Mucosa of descending colon (tissue), 3 donors: ENCODE measurements at regions not wholly inside any gene's neighbourhood (a gene's known extent, or its start where the extent isn't known, plus 50 kb on each side); places are given as distances from the start of the nearest gene placed in this dataset.

Experiments
- ATAC-seq: fragments of 200-7000 bp; cut with Tn5 transposase; one replicate; pipeline ENCODE4 v1.9.1; 2020; ENCODE audit warnings: mild to moderate bottlenecking, moderate library complexity
- DNase-seq, 3 donors: peaks; one replicate each; pipeline ENCODE4 v3.0.0-alpha.2; 2020
- H3K36me3 ChIP-seq: fragments of 200-600 bp; one replicate; pipeline ENCODE4 v1.8.0; 2021; ENCODE audit warnings: low read depth, mild to moderate bottlenecking
- H3K4me1 ChIP-seq: fragments of 200-600 bp; one replicate; pipeline ENCODE4 v1.8.0; 2021; ENCODE audit warnings: low read depth, mild to moderate bottlenecking
- H3K4me3 ChIP-seq: fragments of 200-600 bp; one replicate; pipeline ENCODE4 v1.8.0; 2021; ENCODE audit warnings: mild to moderate bottlenecking
- H3K9me3 ChIP-seq: fragments of 200-600 bp; one replicate; pipeline ENCODE4 v1.8.0; 2021; ENCODE audit warnings: mild to moderate bottlenecking
- intact Hi-C, 2 donors: fragments of 100-400 bp; cut with DNase I in 1 of 2; cut with micrococcal nuclease in 1 of 2; formaldehyde crosslinking; loops; one replicate each; pipeline versions ENCODE4 v1.11.0 to v1.11.1; 2022; cut with DNase I, micrococcal nuclease
- TF ChIP-seq, protein P1 (sequence below): fragments of 200-600 bp; IDR thresholded peaks from one replicate; pipeline ENCODE4 v1.8.0; 2022; ENCODE audit warnings: antibody characterized with exemption, mild to moderate bottlenecking
- donor health status: DM: no; HTN: no; CAD: no; lungs with moderate emphysema.
- donor health status: DM: no; HTN: no; CAD: no.
- donor health status: DM: no; HTN: yes; CAD: no.

DNA sequence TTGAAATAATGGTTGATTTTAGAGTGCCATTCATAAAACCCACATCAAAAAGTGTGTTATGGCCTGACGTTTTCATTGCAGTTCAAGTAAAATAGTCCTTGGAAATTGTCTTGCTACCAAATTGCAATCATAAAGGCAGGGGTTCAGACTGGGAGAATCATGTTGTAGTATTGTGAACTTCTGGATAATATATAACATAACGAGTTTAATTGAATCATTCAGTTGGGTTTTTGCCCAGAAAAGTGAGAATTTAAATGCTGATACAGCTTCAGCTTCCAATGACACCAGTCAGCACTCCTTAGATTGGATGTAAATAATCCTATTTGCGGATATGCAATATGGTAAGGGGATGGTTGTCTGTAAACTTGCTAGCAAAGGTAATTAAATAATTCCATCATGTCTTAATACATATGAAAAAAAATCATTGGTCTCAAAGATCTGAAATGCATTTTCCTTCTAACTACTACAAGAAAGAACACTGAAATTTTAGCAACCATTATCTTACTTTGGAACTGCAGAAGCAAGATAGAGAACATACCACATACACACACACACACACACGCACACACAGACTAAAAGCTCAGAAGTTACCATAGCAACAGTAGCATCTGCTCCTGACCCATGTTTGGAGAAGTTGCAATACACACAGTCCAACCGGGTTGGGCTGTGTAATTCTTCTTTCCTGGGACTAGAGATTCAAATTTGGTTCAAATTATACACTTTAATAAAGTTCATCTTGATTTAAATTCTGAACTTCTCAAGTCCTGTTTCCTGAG lies 686.2 kb upstream of the NR2F2 start:
- ATAC-seq = no peak
- Histone ChIP-seq H3K9me3 (no peaks in the 10 kb centered on the region), H3K4me1 (no peaks in the 10 kb centered on the region), H3K36me3 (no peaks in the 10 kb centered on the region), H3K4me3 (no peak overlapping the region)
- DNase-seq = no peak
- intact Hi-C loops = no loop called here
- TF ChIP-seq, protein P1, sequence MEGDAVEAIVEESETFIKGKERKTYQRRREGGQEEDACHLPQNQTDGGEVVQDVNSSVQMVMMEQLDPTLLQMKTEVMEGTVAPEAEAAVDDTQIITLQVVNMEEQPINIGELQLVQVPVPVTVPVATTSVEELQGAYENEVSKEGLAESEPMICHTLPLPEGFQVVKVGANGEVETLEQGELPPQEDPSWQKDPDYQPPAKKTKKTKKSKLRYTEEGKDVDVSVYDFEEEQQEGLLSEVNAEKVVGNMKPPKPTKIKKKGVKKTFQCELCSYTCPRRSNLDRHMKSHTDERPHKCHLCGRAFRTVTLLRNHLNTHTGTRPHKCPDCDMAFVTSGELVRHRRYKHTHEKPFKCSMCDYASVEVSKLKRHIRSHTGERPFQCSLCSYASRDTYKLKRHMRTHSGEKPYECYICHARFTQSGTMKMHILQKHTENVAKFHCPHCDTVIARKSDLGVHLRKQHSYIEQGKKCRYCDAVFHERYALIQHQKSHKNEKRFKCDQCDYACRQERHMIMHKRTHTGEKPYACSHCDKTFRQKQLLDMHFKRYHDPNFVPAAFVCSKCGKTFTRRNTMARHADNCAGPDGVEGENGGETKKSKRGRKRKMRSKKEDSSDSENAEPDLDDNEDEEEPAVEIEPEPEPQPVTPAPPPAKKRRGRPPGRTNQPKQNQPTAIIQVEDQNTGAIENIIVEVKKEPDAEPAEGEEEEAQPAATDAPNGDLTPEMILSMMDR = no peak

DNA sequence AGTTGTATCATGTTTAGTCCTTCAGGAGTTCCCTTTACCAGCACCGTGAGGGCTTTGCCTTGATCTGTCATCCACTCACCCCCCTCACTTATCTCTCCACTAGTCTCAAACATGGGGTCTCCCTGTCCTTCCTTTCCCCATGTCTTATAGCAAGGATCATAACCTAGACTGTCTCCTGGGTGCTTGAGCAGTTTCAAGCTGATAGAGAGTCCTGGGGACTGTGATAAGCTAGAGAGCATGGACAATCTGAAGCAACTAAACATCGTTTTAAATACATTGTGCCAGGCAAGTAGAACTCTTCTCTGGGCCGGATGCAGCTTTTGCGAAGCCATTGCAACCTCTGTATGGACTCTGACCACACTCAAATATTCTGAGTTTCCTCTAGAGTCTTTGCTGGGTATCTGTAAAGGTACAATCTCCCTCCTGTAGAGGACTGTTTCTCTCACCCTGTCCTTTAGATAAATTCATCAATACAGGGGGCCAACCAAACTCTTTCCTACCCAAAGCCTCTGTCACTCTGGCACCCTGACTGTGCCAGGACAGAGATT lies 684.6 kb upstream of the NR2F2 start:
- H3K4me1 ChIP-seq = no peaks in the 10 kb centered on the region
- no peaks in the 10 kb centered on the region for H3K36me3 ChIP-seq
- TF ChIP-seq, protein P1 = no peak
- H3K9me3 ChIP-seq = no peaks in the 10 kb centered on the region
- DNase-seq (no peak), ATAC-seq (no peak)
- intact Hi-C loops = no loop called here
- H3K4me3 ChIP-seq = no peak overlapping the region

DNA sequence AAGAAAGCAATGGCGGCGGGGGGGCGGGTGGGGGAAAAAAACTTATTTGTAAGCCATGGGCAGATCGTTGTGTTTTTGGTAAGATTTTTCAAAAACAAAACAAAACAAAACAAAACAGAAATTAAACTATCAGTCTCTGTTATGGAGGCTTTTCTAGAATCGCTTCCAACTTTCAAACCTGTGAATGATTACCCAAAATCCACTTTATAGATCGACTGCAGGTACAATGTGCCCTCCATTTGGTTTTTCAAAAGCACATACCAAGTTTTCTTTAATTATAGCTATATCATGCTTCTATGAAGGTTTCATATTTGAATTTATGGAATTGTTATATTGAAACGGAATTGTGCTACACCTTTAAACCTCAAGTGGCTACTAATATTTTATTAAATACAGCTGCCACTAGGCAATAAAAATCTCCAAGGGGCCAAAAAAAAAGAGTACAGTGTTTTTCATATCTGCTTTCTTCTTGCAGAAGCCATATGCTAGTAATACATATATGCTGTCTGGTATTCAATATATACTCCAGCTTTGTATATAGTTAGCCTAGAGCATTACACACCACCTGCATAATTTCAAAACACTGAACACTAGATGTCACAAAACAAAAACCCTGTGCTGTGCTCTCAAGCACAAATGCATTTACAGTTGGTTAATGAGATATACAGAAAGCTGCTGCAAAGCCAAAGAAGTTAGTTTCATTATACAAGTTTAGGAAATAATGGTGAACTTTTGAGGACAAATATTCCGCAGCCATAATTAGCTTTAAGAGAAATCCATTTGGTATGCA lies 683.8 kb upstream of the NR2F2 start:
- DNase-seq (no peak), ATAC-seq (no peak)
- H3K36me3 ChIP-seq = no peaks in the 10 kb centered on the region
- TF ChIP-seq, protein P1 = no peak
- intact Hi-C loops = no loop called here
- no peak overlapping the region for H3K4me3 ChIP-seq
- no peaks in the 10 kb centered on the region for H3K9me3 ChIP-seq
- no peaks in the 10 kb centered on the region for H3K4me1 ChIP-seq

DNA sequence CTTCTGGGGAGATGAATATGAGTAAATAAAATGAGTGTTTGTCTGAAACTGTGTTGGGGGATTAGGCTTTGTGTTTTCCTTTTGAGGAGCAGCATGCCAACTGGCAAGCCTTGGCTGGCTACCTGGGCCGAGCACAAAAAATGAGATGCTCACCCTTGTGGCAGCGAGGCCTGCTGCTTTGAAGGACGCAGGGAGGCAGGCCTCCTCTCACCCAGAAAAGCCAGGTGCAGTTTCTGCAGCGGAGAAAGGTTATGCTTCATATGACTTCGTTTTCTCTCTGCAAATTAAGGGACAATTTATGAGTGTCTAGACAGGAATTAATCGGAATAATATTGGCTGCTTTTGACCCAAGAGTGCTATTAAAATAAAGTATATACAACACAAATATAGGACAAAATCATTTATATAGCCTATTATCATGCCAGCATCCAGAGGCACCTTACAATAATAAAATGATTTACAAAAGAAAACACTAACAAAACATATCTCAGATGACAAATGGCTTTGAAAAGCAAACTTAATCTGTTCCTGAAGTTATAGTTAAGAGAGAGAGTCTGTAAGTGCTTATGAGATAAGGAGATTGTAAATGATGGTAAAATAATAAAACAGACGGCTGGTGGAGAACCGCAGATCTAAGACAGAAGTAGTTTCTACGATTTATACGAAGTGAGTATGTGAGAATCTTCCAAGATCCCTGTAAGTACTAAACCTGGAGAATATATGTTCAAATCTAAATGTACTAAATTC lies 682.8 kb upstream of the NR2F2 start:
- H3K36me3 ChIP-seq = no peaks in the 10 kb centered on the region
- H3K9me3 ChIP-seq = no peaks in the 10 kb centered on the region
- no peak overlapping the region for H3K4me3 ChIP-seq
- intact Hi-C loops = no loop called here
- DNase-seq (no peak), ATAC-seq (no peak)
- TF ChIP-seq, protein P1 = no peak
- H3K4me1 ChIP-seq = no peaks in the 10 kb centered on the region

DNA sequence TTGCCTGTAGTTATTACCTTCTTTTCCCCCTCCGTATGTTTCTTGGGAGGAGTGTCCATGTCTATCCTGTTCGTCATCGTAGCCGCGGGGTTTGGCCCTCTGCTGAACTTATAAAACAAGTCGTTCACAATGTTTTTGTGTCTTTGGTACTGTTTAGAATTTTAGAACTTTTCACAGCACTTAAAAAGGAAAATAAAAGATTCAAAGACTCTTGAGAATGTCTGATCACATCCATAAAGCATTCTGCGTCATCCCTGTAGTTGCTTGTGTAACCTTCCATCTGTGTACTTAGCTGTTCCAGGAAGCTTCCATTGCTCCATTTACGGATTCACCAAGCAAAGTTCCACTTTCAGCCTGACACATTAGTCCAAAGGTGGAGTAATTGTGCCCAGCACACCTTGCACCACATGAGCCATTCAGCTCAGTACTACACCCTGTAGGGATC lies 677.1 kb upstream of the NR2F2 start:
- ATAC-seq = peak; percentile 13
- no peak for DNase-seq
- TF ChIP-seq, protein P1 = no peak
- intact Hi-C loops = no loop called here
- Histone ChIP-seq H3K9me3 (no peaks in the 10 kb centered on the region), H3K4me3 (no peak overlapping the region), H3K4me1 (no peaks in the 10 kb centered on the region), H3K36me3 (no peaks in the 10 kb centered on the region)
